Panc1 (cell line): ENCODE measurements at regions not wholly inside any gene's neighbourhood (a gene's known extent, or its start where the extent isn't known, plus 50 kb on each side); places are given as distances from the start of the nearest gene placed in this dataset.

Experiments
- CTCF ChIP-seq: fragments of 450-650 bp; IDR thresholded peaks from 2 replicates; pipeline ENCODE4 v1.5.1; 2017; ENCODE audit warnings: mild to moderate bottlenecking
- POLR2AphosphoS5 ChIP-seq: IDR thresholded peaks from 2 replicates; pipeline ENCODE4 v1.6.1; 2012; ENCODE audit warnings: mild to moderate bottlenecking, low read depth, low read length, moderate library complexity

DNA sequence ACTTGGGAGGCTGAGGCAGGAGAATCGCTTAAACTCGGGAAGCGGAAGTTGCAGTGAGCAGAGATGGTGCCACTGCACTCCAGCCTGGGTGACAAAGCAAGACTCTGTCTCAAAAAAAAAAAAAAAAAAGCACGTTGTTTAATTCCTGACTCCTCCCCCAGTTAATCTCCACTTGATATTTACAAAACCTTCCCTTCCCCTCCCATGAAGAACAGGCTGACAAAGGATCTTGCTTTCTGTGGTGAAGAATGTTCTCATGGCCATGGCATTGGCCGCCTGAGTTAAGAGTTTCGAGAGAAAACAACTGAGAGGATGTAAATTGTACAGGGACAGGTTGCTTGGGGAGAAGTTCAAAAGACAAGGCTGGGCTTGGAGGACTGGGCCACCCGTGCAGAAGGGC, 168.2 kb upstream of the BCOR start:
- TF ChIP-seq CTCF (no peak), POLR2AphosphoS5 (no peak)
